ENCODE measurements at regions not wholly inside any gene's neighbourhood (a gene's known extent, or its start where the extent isn't known, plus 50 kb on each side); places are given as distances from the start of the nearest gene placed in this dataset.

GRCh38 chr15:46117071-46117470 is 482.2 kb downstream of the SQOR start:
- no peak for DNase-seq

GRCh38 chr15:46120713-46121112 is 485.9 kb downstream of the SQOR start:
- DNase-seq: no peak

GRCh38 chr15:46121441-46121840 is 486.6 kb downstream of the SQOR start:
- DNase-seq: no peak

GRCh38 chr15:46126581-46126980 is 491.8 kb downstream of the SQOR start:
- DNase-seq: no peak

GRCh38 chr15:46127361-46127874 is 492.6 kb downstream of the SQOR start:
- DNase-seq: no peak

GRCh38 chr15:46129145-46129544 is 494.3 kb downstream of the SQOR start:
- no peak for DNase-seq

- no peak for DNase-seq
These were observed 497.0 kb downstream of the SQOR start for GRCh38 chr15:46131876-46132275.

- no peak for DNase-seq
These were observed 502.6 kb downstream of the SQOR start for GRCh38 chr15:46137443-46137842.

GRCh38 chr15:46146002-46146401 is 511.2 kb downstream of the SQOR start:
- DNase-seq: no peak

- DNase-seq: no peak
These were observed 512.1 kb downstream of the SQOR start for GRCh38 chr15:46146915-46147314.

- peak in 1 of 3 experiments; percentile 6 for DNase-seq
These were observed 517.0 kb downstream of the SQOR start for GRCh38 chr15:46151786-46152185.

- no peak for DNase-seq
These were observed 531.9 kb downstream of the SQOR start for GRCh38 chr15:46166750-46167149.

GRCh38 chr15:46170326-46170725 is 535.5 kb downstream of the SQOR start:
- no peak for DNase-seq

- no peak for DNase-seq
These were observed 539.3 kb downstream of the SQOR start for GRCh38 chr15:46174122-46174521.

GRCh38 chr15:46177219-46177618 is 542.4 kb downstream of the SQOR start:
- DNase-seq: no peak

- DNase-seq: no peak
These were observed 543.3 kb downstream of the SQOR start for GRCh38 chr15:46178138-46178537.

- DNase-seq: no peak
These were observed 572.5 kb downstream of the SQOR start for GRCh38 chr15:46207341-46207740.

GRCh38 chr15:46213551-46213950 is 578.7 kb downstream of the SQOR start:
- no peak for DNase-seq

- no peak for DNase-seq
These were observed 588.0 kb downstream of the SQOR start for GRCh38 chr15:46222826-46223225.

- no peak for DNase-seq
These were observed 594.4 kb downstream of the SQOR start for GRCh38 chr15:46229263-46229662.

- DNase-seq: no peak
These were observed 597.0 kb downstream of the SQOR start for GRCh38 chr15:46231786-46232185.

GRCh38 chr15:46232471-46232870 is 597.6 kb downstream of the SQOR start:
- no peak for DNase-seq

GRCh38 chr15:46242935-46243334 is 608.1 kb downstream of the SQOR start:
- peak in 1 of 3 experiments; percentile 7 for DNase-seq

- DNase-seq: peak; percentile 12 to 80 (median 33)
These were observed 617.1 kb downstream of the SQOR start for GRCh38 chr15:46251903-46252302.

GRCh38 chr15:46258056-46258455 is 623.2 kb downstream of the SQOR start:
- DNase-seq: no peak

- DNase-seq: peak in 1 of 3 experiments; percentile 0
These were observed 626.1 kb downstream of the SQOR start for GRCh38 chr15:46260937-46261336.
